Body of pancreas (tissue), 4 donors: ENCODE measurements at regions not wholly inside any gene's neighbourhood (a gene's known extent, or its start where the extent isn't known, plus 50 kb on each side); places are given as distances from the start of the nearest gene placed in this dataset.

Experiments
- CTCF ChIP-seq, 7 experiments: fragments of 450-650 bp in 4 of 7; fragments of 200-600 bp in 3 of 7; sonication (generic) in 3 of 7; IDR thresholded peaks; one replicate each; pipeline ENCODE4 v1.5.1; 2016 to 2019; ENCODE audit warnings: antibody characterized with exemption in 7 of 7
- POLR2A ChIP-seq, 3 donors: fragments of 450-650 bp; IDR thresholded peaks; one replicate each; pipeline ENCODE4 v1.6.1; 2016; ENCODE audit warnings: antibody characterized with exemption in 3 of 3, mild to moderate bottlenecking in 2 of 3

GRCh38 chr4:118589471-118590055 lies 95.6 kb upstream of the METTL14 start:
- TF ChIP-seq CTCF (IDR thresholded peaks at IDR 0.05): no peak
- TF ChIP-seq POLR2A (IDR thresholded peaks at IDR 0.05): no peak
